HG02885 (cell line): ENCODE measurements at regions not wholly inside any gene's neighbourhood (a gene's known extent, or its start where the extent isn't known, plus 50 kb on each side); places are given as distances from the start of the nearest gene placed in this dataset.
"Not testable (repeated sequence)": the region's sequence is repeated elsewhere in the genome, so short reads cannot be mapped to it uniquely, and the experiment has no call there.

Experiments used
- ATAC-seq: cut with Tn5 transposase; IDR thresholded peaks from one replicate; pipeline ENCODE4 v1.9.1; 2021; ENCODE audit warnings: mild to moderate bottlenecking; ENCODE audit not compliant: unreplicated experiment, poor library complexity

DNA sequence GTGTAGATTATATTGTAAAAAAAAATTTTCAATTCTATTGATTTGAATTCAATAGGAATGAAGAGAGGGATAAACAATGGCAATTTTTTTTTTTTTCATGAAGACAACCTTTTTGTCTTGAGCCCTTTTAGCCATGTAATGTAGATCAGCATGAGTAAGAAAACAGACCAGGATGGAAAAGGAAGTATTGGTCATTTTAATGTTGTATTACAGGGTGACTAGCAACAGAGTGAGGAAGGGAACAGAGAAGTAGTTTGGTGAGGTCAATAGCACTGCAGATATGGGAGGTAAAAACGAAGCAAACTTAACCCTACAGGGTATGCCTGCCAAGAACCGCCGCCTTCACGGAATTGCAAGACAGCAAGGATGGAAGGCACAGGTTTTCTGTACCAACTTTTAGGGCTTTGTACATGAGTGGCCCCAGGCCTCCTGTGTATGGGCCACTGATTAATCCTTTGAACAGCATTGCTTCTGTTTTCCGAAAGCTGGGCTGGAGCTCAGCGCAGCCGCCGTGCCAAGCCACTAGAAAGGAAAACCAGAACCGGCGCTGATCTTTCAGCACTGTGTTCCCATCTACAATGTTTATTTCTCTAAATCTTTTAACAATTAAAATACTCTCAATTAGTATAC, 383.7 kb downstream of the CENPW start:
- no peak for ATAC-seq

DNA sequence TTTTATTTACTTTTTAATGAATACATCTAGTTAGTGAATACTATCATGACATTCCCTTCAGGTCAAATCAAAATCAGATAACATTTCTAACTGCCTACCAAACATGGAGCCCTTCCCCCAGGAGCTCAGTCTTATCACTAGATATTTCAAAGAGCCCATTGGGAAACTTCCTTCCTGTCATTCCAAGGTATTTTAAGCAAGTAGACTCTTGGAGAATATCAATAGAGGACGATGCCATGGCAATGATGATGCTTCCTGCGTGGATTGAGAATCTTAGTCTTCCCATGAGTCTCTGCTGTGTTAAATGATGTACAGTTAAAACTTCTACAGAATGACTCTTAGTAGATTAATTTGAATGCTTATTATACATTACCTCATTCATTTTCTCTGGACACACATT, 384.9 kb downstream of the CENPW start:
- no peak for ATAC-seq

DNA sequence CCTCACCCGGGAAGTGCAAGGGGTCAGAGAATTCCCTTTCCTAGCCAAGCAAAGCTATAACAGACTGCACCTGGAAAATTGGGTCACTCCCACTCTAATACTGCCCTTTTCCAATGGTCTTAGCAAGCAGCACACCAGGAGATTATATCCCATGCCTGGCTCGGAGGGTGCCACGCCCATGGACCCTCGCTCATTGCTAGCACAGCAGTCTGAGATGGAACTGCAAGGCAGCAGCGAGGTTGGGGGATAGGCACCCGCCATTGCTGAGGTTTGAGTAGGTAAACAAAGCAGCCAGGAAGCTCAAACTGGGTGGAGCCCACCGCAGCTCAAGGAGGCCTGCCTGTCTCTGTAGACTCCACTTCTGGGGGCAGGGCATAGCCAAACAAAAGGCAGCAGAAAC, 386.5 kb downstream of the CENPW start:
- not testable (repeated sequence) for ATAC-seq

DNA sequence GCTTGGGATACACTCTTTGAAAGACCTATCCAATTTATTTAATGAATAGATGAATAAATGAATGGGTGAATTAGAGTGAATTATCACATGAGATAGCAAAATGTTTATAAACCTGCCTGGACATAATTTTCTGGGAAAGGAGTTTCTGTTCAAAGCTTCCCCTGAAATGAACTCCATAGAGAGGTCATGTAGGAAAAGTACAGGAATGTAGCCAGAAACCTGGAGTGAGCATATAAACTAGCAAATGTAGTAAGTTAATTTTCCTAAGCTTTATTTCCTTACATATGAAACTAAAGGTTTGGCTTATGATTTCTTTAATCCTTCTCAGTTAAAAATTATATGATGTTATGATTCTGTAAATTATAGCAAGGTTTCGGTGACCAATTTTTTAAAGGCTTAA, 380.3 kb upstream of the RSPO3 start:
- ATAC-seq, result no peak

DNA sequence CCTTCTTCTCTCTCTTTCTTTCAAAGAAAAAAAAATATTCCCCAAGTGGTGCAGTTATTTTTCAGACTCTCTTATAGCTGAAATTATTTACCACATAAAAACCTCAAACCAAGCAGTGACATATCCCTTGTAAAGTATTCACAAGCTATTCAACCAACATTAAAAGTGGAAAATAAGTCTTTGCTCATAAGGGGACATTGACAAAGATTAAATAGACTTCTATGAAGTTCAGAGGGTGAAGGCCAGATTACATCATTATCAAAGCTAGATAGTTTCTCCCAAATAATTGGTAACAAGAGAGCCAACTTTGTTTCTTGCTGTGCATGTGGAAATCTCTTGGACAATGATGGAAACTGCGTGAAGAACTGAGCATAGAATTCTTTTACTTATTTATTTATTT, 379.8 kb upstream of the RSPO3 start:
- ATAC-seq, result no peak

DNA sequence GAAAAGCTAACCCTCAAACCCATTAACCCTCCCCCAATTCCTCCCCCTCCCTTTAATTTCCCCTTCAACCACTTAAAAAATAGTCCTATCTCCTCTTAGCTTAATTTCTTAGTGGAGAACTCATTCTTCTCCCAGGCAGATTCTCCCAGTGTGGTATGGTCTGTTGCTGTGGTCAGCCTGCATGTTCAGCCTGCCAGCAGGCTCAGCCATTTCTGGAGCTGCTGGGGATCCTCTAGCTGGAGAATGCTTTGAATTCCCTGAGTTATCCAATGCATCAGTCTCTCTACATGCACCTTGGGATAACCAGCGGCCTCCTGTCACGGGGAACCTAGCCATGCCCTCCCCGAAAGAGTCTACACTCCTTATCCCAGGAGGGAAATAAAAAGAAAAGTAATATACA, 375.4 kb upstream of the RSPO3 start:
- no peak for ATAC-seq

DNA sequence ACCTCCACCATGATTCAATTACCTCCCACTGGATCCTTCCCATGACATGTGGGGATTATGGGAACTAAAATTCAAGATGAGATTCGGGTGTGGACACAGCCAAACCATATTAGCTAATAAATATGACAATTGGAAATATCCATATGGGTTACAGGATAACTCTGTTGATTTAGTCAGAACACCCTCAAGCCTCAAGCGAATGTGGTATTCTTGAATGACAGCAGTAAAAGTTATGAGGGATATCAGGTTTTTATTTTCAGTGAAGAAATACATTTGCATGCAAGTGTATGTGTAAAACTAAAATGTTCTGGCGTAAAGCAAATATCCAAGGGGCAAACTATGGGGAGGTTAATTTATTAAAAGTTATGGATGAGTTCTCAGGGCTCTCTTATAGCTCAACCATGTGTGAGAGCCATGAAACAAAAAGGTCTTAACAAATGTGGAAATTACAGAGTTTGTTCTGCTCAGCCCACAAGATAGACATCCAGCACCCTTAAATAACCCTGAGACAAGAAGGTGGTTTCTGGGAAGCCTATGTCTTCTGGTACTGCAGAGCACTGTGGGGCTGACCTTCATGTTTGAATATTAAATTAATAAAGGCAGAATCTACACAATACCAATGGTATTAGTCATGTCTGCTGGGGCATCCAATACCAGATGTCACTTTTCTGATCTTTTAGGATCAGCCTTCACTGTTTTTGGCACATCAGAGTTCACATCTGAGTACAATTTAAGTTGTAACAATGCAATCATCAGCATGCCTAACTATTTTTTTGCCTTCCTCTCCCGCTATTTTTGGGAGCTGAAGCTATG, 370.5 kb upstream of the RSPO3 start:
- ATAC-seq, result no peak

DNA sequence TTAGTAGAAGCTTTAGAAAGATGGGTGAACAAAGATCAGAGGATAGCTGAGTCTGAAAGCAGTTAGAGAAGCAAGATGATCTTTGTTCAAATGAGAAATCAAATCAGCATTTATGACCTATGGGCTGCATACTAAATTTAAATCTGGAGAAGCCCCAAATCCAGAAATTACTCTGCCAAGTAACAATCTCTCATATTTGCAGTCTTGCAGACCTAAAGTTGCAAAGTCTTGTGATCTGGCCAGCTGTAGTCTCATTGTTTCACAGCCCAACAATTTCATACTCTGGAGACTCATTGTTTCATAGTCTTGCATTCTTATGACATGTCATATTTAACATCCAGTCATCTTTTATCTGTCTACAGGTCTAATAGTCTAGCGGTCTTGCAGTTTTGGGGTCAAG, 364.9 kb upstream of the RSPO3 start:
- ATAC-seq, result no peak

DNA sequence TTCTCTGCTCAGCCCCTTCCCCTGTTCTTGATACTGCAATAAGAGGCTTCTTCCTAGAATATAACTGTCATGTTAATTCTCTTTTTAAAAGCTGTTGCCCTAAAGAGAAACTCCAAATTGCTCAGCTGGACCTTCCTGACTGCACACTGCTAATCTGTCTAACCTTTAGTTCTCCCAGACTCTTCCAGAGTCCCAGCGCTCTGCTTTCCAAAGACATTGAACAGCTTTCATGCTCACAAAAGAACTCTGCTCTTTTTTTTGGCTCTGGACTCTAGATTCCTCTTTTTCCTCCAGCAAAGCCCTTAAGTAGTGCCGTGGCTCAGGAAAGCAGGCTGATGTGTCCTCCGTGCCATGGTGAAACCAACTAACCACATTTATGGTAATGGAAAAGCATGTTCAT, 356.6 kb upstream of the RSPO3 start:
- ATAC-seq, result no peak

DNA sequence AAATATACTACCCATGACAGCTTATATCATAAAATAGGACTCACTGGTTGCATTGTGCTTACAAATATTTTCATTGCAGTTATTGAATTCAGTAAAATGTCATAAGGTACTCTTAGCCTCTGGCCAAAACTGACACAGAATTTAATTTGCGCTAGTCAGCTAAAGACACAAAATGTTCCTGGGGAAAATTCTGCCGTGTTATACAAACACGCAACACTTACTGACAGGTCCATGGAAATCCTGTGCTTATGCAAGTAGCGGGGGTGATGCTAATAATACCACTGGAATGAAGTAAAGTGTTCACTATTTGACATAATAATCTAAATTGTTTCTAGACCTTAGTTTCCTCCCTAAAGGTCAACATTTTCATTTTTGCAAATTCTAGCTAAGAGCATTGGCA, 354.4 kb upstream of the RSPO3 start:
- no peak for ATAC-seq

DNA sequence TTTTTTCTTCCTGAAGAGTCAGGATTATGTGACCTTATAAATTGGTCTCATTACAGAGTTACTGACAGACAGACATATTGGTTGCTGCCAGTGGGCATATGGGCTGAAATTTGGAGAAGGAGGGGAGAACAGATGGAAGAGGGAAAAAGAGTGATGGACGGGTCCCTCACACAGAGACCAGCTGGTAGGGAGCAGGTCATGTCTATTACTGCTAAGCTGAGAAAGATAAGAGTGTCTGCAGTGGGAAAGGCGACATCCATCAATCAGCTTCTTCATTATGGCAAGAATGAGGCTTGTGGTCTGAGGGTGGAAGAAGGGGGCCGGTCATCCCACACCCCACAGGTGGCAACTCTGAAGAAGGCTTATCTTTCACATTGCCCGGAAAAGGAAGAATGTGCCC, 353.8 kb upstream of the RSPO3 start:
- no peak for ATAC-seq

DNA sequence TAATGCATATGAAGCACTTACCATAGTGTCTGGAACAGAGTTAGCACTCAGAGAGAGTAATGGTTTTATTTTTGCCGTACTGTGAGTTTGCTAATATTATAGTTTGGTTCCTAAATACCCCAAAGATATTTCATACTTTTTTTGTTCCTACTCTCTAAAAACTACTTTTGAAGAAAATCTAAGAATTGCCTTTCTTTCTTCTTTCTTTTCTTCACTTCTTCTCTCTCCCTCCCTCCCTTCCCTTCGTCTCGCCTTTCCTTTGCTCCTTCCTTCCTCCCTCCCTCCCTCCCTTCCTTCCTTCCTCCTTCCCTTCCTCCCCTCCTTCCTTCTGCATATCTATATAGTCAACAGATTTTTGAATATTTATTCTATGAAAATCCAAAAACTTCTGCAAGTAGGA, 351.7 kb upstream of the RSPO3 start:
- ATAC-seq, result no peak

DNA sequence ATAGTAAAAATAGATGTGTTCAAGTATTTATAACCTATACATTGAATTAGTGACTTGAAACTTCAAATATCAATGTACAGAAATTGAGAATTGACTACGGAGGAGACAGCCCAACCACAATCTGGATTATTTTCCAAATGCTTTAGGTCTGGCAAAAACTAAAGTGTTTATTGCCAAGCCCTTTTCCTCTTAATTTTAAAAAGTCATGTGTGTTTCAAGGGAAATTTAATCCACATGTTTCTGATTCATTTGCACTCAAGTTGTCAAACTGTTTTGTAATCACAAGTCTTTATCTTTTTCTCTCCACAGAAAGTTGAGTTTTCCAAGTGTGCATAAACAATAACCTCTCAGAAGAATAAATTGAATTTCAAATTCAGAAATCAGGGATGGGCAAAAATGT, 350.8 kb upstream of the RSPO3 start:
- no peak for ATAC-seq

DNA sequence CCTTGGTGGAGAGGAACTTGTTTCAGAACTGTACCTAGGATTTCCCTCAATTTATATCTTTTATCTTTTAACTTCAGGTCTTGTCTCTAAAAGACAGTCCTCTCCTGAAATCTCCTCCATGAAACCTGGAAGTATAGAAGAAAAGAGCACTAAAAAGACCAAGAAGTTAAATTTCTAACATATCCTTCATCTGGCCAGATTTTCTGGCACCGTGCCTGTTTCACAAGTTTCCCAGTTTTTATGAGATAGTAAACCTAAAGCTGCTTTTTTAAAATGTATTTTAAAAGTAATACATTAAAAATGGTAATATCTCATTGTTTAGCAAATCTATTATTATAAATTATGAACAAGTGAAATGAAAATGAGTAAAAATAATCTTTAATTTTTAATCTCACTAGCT, 348.3 kb upstream of the RSPO3 start:
- no peak for ATAC-seq

DNA sequence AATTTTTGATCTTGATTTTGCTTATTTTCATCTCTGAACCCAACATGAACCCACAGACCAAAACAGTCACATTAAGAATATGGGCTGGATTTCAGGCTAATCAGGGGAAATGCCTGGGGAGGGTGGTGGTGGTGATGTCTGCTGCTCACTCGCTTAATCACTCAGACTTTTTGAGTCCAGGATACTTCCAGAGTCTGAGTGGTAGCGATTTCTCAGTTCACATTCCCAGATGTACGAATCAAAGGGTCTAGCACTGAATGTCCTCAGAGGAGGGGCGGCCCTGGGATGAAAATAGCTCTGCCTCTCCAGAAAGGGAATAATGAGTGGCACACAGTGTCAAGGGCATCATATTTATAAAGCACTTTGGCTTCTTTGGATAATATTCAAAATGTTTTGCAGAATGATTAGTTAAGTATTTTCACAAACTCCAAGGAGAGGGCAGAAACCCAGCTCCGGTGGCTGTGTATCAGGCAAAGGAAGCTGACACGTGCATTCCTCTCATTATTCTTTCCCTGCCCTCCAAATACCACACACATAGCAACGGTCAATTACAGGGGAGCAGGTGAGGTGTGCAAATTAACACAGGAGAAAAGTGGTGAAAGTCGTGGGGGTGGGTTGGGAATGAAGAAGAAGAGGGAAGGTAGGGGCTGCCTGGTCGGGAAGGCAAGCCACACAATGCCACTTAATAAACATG, 345.2 kb upstream of the RSPO3 start:
- ATAC-seq, result no peak

DNA sequence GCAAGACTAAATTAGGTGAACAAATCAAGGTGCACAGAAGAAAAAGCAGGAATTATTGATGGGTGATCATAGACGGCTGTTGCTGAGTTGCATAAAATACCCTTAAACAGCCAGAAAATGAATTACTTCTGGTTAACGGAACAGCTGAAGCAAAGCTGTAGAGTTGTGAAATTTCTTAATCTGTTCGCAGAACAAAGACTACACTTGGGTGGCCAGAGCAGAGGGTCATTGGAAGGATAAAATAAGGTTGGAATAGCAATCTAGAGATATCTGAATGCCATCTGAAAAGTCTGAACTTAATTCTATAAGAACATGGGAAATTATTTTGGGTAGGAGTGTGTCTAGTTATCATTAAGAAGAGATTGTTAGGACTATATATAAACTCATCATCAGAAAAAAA, 339.1 kb upstream of the RSPO3 start:
- no peak for ATAC-seq

DNA sequence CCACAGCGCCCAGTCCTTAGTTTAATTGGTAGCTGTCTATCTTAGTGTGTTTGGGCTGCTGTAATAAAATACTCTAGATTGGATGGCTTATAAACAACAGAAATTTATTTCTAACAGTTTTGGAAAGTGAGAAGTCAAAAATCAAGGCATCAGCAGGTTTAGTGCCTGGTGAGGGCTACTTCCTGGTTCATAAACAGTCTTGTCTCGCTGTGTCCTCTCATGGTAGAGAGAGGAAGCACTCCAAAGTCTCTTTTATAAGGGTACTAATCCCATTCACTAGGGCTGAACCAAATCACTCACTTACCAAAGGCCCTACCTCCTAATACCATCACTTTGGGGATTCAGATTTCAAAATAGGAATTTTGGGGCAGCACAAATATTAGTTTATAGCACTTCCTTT, 336.9 kb upstream of the RSPO3 start:
- ATAC-seq, result peak; percentile 53

DNA sequence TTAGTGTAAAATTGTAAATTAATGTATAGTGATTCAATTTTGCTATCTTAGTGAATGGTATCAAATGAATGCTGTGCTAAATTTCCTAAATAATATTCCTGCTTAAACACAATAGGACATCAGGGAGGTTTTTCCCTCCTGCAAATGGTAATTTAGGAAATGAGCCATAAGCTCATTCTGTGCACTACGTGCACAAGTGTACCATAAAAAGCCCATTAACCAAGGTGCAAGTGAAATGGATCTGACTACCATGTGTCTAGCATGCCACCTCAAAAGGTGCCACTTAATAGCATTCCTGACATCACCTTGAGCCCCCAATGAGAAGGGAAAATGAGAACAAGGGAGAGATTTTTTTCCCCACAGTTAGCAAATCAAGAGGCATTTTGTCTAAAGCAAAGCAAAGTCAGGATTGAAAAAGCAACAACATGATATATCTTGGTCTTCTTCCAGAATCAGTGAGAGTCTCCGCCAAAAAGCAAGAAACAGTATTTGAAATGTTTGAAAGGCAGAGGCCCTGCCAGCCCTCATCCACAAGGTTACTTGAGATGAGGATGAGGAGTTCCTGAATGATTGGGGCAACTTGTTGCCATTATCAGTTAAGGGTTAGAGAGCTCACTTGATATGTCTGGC, 334.2 kb upstream of the RSPO3 start:
- ATAC-seq, result no peak

DNA sequence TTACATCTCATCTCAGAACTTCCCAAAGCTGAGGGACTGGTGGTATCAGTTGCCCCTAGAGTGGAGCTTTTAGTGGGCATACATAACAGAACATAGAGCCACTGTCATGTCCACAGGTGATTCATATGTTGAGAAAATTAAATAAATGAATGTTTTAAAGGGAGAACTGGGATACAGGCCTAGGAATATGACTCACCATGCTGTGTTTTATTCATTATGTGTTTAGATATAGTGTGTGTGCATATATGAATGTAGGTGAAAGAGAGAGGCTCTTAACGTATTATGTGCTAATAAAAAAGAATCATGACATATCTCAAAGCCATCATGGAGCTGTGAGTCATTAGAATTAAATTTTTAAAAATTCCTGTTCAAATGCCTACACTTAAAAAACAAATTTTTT, 332.2 kb upstream of the RSPO3 start:
- ATAC-seq, result no peak

DNA sequence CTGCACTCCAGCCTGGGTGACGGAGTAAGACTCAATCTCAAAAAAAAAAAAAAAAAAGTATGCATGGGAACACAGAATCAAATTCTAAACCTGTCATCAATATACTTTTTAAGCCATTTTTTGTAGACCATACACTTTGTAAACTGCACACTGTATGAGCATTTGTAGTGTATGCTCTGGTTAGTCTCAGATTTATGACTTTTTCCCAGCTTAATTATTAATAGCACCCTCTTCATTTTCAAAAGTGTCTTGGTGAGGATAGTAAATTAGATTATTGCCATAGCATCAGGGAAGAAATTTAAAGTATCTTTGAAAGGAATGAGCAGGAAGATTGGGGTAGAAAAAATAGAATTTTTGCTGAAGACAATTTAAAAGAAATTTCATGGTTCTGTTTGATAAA, 330.8 kb upstream of the RSPO3 start:
- no peak for ATAC-seq

DNA sequence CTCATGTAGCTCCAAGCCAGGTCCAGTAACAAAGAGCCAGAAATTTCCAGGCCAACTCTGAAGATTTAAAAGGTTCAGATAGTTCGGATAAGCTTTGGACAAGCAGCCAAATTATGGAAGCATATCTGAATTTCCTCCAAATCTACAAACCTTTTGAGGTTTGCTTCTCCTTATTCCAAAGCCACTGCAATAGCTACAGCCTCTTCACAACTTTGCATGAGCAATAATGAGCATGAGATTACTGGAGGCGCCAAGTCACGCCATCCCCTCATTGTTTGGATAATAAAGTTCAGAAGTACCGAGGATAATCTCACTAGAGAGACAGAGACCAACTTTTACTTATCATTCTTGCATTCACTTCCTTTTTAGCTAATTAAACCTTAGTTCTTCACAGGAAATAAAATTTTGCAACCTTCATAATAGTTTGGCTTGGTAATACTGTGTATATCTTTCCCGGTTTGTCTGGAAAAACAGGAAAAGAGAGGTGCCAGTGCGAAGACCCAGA, 329.6 kb upstream of the RSPO3 start:
- no peak for ATAC-seq
